ENCODE measurements at regions not wholly inside any gene's neighbourhood (a gene's known extent, or its start where the extent isn't known, plus 50 kb on each side); places are given as distances from the start of the nearest gene placed in this dataset.

DNA sequence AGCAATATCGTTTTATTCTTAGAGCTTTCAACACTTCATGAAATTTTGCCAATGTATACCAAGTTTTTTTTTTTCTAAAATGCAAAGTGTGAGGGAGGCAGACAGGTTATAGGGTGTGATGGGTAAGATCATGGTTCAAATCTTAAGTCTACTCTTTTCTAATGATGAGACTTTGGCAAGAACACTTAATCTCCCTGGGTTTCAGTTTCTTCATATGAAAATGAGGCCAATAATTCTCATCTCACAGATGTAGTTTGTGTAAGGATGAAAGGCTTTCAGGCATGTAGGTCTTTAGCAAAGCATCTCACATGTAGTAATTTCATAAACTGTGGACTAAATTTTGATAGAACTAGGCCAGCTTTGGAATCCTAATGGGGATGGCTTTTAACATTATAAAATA is 457.1 kb downstream of the QKI start:
- no peak for TF ChIP-seq TAF1 (IDR thresholded peaks at IDR 0.05; ENCODE audit: low read depth)

- TF ChIP-seq ZBTB7A (IDR thresholded peaks at IDR 0.05; ENCODE audit: low read depth) (no peak), CEBPB (IDR thresholded peaks at IDR 0.05) (no peak), CREB1 (IDR thresholded peaks at IDR 0.05; ENCODE audit: low read depth) (no peak), TEAD4 (IDR thresholded peaks at IDR 0.05) (no peak), YY1 (IDR thresholded peaks at IDR 0.05; ENCODE audit: low read depth) (no peak), MAX (IDR thresholded peaks at IDR 0.05) (no peak), USF1 (IDR thresholded peaks at IDR 0.05) (no peak), TAF1 (IDR thresholded peaks at IDR 0.05; ENCODE audit: low read depth) (no peak)
- TF ChIP-seq, protein P1, sequence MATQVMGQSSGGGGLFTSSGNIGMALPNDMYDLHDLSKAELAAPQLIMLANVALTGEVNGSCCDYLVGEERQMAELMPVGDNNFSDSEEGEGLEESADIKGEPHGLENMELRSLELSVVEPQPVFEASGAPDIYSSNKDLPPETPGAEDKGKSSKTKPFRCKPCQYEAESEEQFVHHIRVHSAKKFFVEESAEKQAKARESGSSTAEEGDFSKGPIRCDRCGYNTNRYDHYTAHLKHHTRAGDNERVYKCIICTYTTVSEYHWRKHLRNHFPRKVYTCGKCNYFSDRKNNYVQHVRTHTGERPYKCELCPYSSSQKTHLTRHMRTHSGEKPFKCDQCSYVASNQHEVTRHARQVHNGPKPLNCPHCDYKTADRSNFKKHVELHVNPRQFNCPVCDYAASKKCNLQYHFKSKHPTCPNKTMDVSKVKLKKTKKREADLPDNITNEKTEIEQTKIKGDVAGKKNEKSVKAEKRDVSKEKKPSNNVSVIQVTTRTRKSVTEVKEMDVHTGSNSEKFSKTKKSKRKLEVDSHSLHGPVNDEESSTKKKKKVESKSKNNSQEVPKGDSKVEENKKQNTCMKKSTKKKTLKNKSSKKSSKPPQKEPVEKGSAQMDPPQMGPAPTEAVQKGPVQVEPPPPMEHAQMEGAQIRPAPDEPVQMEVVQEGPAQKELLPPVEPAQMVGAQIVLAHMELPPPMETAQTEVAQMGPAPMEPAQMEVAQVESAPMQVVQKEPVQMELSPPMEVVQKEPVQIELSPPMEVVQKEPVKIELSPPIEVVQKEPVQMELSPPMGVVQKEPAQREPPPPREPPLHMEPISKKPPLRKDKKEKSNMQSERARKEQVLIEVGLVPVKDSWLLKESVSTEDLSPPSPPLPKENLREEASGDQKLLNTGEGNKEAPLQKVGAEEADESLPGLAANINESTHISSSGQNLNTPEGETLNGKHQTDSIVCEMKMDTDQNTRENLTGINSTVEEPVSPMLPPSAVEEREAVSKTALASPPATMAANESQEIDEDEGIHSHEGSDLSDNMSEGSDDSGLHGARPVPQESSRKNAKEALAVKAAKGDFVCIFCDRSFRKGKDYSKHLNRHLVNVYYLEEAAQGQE (IDR thresholded peaks at IDR 0.05; ENCODE audit: low read depth) = no peak
Observed at GRCh38 chr6:163867518-163868292, 453.2 kb downstream of the QKI start.

DNA sequence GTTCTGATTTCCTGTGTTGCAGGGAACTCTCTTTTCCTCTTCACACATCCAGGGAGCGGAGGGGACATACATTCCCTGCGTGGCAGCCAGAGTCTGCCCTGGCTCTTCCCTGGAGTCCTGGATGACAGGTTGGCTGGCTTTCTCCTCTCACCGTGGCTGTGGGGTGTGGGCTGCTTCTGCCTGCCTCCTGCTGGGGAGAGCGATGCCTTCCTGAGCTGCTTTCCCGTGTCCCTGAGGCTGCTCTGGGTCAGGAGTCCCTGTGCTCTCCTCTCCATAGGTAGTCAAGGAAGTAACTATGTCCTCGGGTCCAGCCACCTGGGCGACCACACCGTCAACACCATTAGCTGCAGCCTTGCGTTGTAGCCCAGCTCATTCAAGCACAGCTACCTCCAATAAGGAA is 451.7 kb downstream of the QKI start:
- no peak for TF ChIP-seq TAF1 (IDR thresholded peaks at IDR 0.05; ENCODE audit: low read depth)
- TF ChIP-seq CREB1 (IDR thresholded peaks at IDR 0.05; ENCODE audit: low read depth) = no peak
- TF ChIP-seq EP300 (IDR thresholded peaks at IDR 0.05; ENCODE audit: borderline replicate concordance) = no peak
- TF ChIP-seq CEBPB (IDR thresholded peaks at IDR 0.05) = no peak
- TF ChIP-seq FOXM1 (IDR thresholded peaks at IDR 0.05; ENCODE audit: borderline replicate concordance, low read depth) = no peak
- TF ChIP-seq TEAD4 (IDR thresholded peaks at IDR 0.05) = no peak
- TF ChIP-seq ZBTB7A (IDR thresholded peaks at IDR 0.05; ENCODE audit: low read depth) = no peak
- TF ChIP-seq, protein P1 (IDR thresholded peaks at IDR 0.05; ENCODE audit: low read depth) = no peak
- no peak for TF ChIP-seq YY1 (IDR thresholded peaks at IDR 0.05; ENCODE audit: low read depth)
- TF ChIP-seq MAX (IDR thresholded peaks at IDR 0.05) = no peak
- TF ChIP-seq NFIC (IDR thresholded peaks at IDR 0.05) = no peak
- no peak for TF ChIP-seq TCF12 (IDR thresholded peaks at IDR 0.05; ENCODE audit: low read depth)
- no peak for TF ChIP-seq EGR1 (IDR thresholded peaks at IDR 0.05)
- no peak for TF ChIP-seq RAD21 (IDR thresholded peaks at IDR 0.05; ENCODE audit: low read depth)
- no peak for TF ChIP-seq USF1 (IDR thresholded peaks at IDR 0.05)

GRCh38 chr6:163863565-163863964 is 449.0 kb downstream of the QKI start:
- TF ChIP-seq NFIC (IDR thresholded peaks at IDR 0.05) = no peak
- TF ChIP-seq FOXM1 (IDR thresholded peaks at IDR 0.05; ENCODE audit: borderline replicate concordance, low read depth) = no peak
- TF ChIP-seq CREB1 (IDR thresholded peaks at IDR 0.05; ENCODE audit: low read depth) = no peak
- no peak for TF ChIP-seq USF1 (IDR thresholded peaks at IDR 0.05)
- no peak for TF ChIP-seq RAD21 (IDR thresholded peaks at IDR 0.05; ENCODE audit: low read depth)
- TF ChIP-seq YY1 (IDR thresholded peaks at IDR 0.05; ENCODE audit: low read depth) = no peak
- TF ChIP-seq EGR1 (IDR thresholded peaks at IDR 0.05) = no peak
- TF ChIP-seq MAX (IDR thresholded peaks at IDR 0.05) = no peak
- no peak for TF ChIP-seq TEAD4 (IDR thresholded peaks at IDR 0.05)

GRCh38 chr6:163862701-163863100 is 448.2 kb downstream of the QKI start:
- TF ChIP-seq EP300 (IDR thresholded peaks at IDR 0.05; ENCODE audit: borderline replicate concordance) (no peak), CREB1 (IDR thresholded peaks at IDR 0.05; ENCODE audit: low read depth) (no peak), CEBPB (IDR thresholded peaks at IDR 0.05) (no peak), YY1 (IDR thresholded peaks at IDR 0.05; ENCODE audit: low read depth) (no peak), TCF12 (IDR thresholded peaks at IDR 0.05; ENCODE audit: low read depth) (no peak), RAD21 (IDR thresholded peaks at IDR 0.05; ENCODE audit: low read depth) (no peak), TEAD4 (IDR thresholded peaks at IDR 0.05) (no peak), USF1 (IDR thresholded peaks at IDR 0.05) (no peak), MAX (IDR thresholded peaks at IDR 0.05) (no peak), NFIC (IDR thresholded peaks at IDR 0.05) (no peak), ZBTB7A (IDR thresholded peaks at IDR 0.05; ENCODE audit: low read depth) (no peak), TAF1 (IDR thresholded peaks at IDR 0.05; ENCODE audit: low read depth) (no peak), FOXM1 (IDR thresholded peaks at IDR 0.05; ENCODE audit: borderline replicate concordance, low read depth) (no peak), EGR1 (IDR thresholded peaks at IDR 0.05) (no peak)
- TF ChIP-seq, protein P1 (IDR thresholded peaks at IDR 0.05; ENCODE audit: low read depth) = no peak
